HL-60 (cell line): ENCODE measurements at regions not wholly inside any gene's neighbourhood (a gene's known extent, or its start where the extent isn't known, plus 50 kb on each side); places are given as distances from the start of the nearest gene placed in this dataset.

Source experiments
- CTCF ChIP-seq: IDR thresholded peaks from one replicate; pipeline ENCODE4 v1.5.1; 2011; ENCODE audit warnings: low read length, control low read depth, inconsistent platforms; ENCODE audit not compliant: insufficient read depth
- POLR2AphosphoS5 ChIP-seq: IDR thresholded peaks from 2 replicates; pipeline ENCODE4 v1.6.1; 2012; ENCODE audit warnings: low read depth

GRCh38 chr22:27452922-27453321 is 348.6 kb downstream of the MN1 start:
- TF ChIP-seq CTCF (no peak), POLR2AphosphoS5 (no peak)
